GM23248 (cell line): ENCODE measurements at regions not wholly inside any gene's neighbourhood (a gene's known extent, or its start where the extent isn't known, plus 50 kb on each side); places are given as distances from the start of the nearest gene placed in this dataset.

ENCODE experiments used
- DNase-seq: peaks from one replicate; pipeline ENCODE4 v3.0.0-alpha.2; 2015
- H2AFZ ChIP-seq: fragments of 200-600 bp; sonication (generic); 2 replicates; pipeline ENCODE4 v1.6.1; 2016; ENCODE audit warnings: antibody characterized with exemption
- H3F3A ChIP-seq: fragments of 200-600 bp; sonication (generic); 2 replicates; pipeline ENCODE4 v1.6.1; 2016; ENCODE audit warnings: mild to moderate bottlenecking, antibody characterized with exemption, mixed run types; ENCODE audit not compliant: insufficient read depth
- H3K27ac ChIP-seq: fragments of 200-600 bp; sonication (generic); 2 replicates; pipeline ENCODE4 v1.5.1; 2016; ENCODE audit warnings: mild to moderate bottlenecking
- H3K27me3 ChIP-seq: fragments of 200-600 bp; sonication (generic); replicated peaks from 2 replicates; pipeline ENCODE4 v1.6.1; 2016; ENCODE audit warnings: mild to moderate bottlenecking; ENCODE audit not compliant: insufficient read depth
- H3K36me3 ChIP-seq: fragments of 200-600 bp; sonication (generic); 2 replicates; pipeline ENCODE4 v1.6.1; 2016; ENCODE audit warnings: low read depth, mild to moderate bottlenecking
- H3K4me1 ChIP-seq: fragments of 200-600 bp; sonication (generic); 2 replicates; pipeline ENCODE4 v1.6.1; 2016; ENCODE audit warnings: mild to moderate bottlenecking; ENCODE audit not compliant: insufficient read depth
- H3K4me2 ChIP-seq: fragments of 200-600 bp; sonication (generic); one replicate; pipeline ENCODE4 v1.6.1; 2016; ENCODE audit warnings: mild to moderate bottlenecking; ENCODE audit not compliant: unreplicated experiment
- H3K4me3 ChIP-seq: fragments of 200-600 bp; sonication (generic); 2 replicates; pipeline ENCODE4 v1.5.1; 2016; ENCODE audit warnings: mild to moderate bottlenecking
- H3K79me2 ChIP-seq: fragments of 200-600 bp; sonication (generic); 2 replicates; pipeline ENCODE4 v1.6.1; 2016; ENCODE audit warnings: mild to moderate bottlenecking; ENCODE audit not compliant: insufficient read depth
- H3K9ac ChIP-seq: fragments of 200-600 bp; sonication (generic); 2 replicates; pipeline ENCODE4 v1.6.1; 2016; ENCODE audit warnings: mild to moderate bottlenecking
- H3K9me2 ChIP-seq: fragments of 200-600 bp; sonication (generic); 2 replicates; pipeline ENCODE4 v1.6.1; 2016; ENCODE audit warnings: mixed run types, mild to moderate bottlenecking, moderate library complexity; ENCODE audit not compliant: insufficient read depth
- H3K9me3 ChIP-seq: fragments of 200-600 bp; sonication (generic); one replicate; pipeline ENCODE4 v1.6.1; 2017; ENCODE audit warnings: low read depth
- H4K20me1 ChIP-seq: fragments of 200-600 bp; sonication (generic); 2 replicates; pipeline ENCODE4 v1.6.0; 2016; ENCODE audit not compliant: insufficient read depth
- EZH2 ChIP-seq: fragments of 200-600 bp; sonication (generic); IDR thresholded peaks from 2 replicates; pipeline ENCODE4 v1.6.1; 2018; ENCODE audit warnings: antibody characterized with exemption, mild to moderate bottlenecking; ENCODE audit not compliant: insufficient read depth, poor library complexity, severe bottlenecking
- EZH2phosphoT487 ChIP-seq: fragments of 200-600 bp; sonication (generic); IDR thresholded peaks from 2 replicates; pipeline ENCODE4 v1.6.1; 2018; ENCODE audit warnings: antibody characterized with exemption, moderate library complexity, mild to moderate bottlenecking, low read depth; ENCODE audit not compliant: insufficient read depth
- WGBS, 2 experiments: methylation state at CpG; one replicate each; pipeline ENCODE4 v1.1.6; 2015 to 2017; ENCODE audit warnings: low lambda C conversion rate in 2 of 2, low coverage in 1 of 2; ENCODE audit errors: missing lambda C conversion rate in 2 of 2; 5-methylcytosine and 5-hydroxymethylcytosine counted together
- in situ Hi-C: fragments of 300-500 bp; cut with MboI; formaldehyde crosslinking; loops from 2 replicates; pipeline ENCODE4 v1.15.0; 2020

DNA sequence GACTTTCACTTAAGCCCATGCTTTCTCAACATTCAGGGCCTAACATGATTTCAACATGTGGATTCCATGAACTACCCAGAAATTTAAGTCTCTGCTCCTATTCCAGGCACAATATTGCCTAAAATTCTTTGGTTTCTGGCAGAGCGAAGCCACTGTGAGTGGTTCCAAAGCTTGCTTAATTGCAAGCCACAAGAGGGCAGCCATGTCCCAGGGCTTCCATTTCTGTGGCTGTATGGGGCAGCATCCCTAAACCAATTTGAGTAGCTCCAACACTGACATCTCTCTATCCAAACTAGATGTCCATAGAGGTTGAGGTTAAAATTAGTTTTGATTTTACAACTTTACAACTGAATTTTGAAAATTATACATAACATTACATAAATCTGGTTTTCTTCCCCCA is 56.3 kb upstream of the MDFIC start:
- DNase-seq, result peak; percentile 71
- Histone ChIP-seq H3K79me2 (no peaks in the 10 kb centered on the region), H3K9me3 (no peaks in the 10 kb centered on the region), H4K20me1 (no peaks in the 10 kb centered on the region), H3K9ac (no peak overlapping the region), H2AFZ (no peak overlapping the region), H3K4me3 (no peak overlapping the region), H3K27me3 (no peaks in the 10 kb centered on the region), H3K36me3 (no peaks in the 10 kb centered on the region), H3K4me1 (0 out of 2 replicates have a peak, but pooled peaks cover 7% of the 10 kb centered on the region), H3K9me2 (no peaks in the 10 kb centered on the region), H3K4me2 (no peak overlapping the region), H3F3A (peaks cover 12% of the 10 kb centered on the region; the same call in 1 of the 2 replicates), H3K27ac (no peak overlapping the region)
- 96 to 97% methylated on average over 1 of the region's 1 CpG for whole genome bisulfite sequencing, 2 experiments
- in situ Hi-C loops, result loop anchor here (10.0 kb wide), 1 partner anchor 989 kb away; no protein-coding TSS in a partner anchor
- TF ChIP-seq EZH2phosphoT487 (no peak), EZH2 (no peak)
